ENCODE measurements at regions not wholly inside any gene's neighbourhood (a gene's known extent, or its start where the extent isn't known, plus 50 kb on each side); places are given as distances from the start of the nearest gene placed in this dataset.

- no peak for TF ChIP-seq CTCF (IDR thresholded peaks at IDR 0.05)
- no peak overlapping the region for H3K4me3 ChIP-seq
- no peak for DNase-seq (ENCODE audit: low spot score)
- H3K27ac ChIP-seq, result peak overlapping the region in 1 of 2 donors; percentile 25
These were observed 101.8 kb downstream of the NFKBIZ start for GRCh38 chr3:101950985-101951733.

GRCh38 chr3:101954361-101954760 is 105.0 kb downstream of the NFKBIZ start:
- TF ChIP-seq CTCF (IDR thresholded peaks at IDR 0.05), result no peak
- DNase-seq (ENCODE audit: low spot score), result no peak
- Histone ChIP-seq H3K4me3 (no peak overlapping the region), H3K27ac (no peak overlapping the region)

GRCh38 chr3:101954936-101955335 is 105.6 kb downstream of the NFKBIZ start:
- DNase-seq (ENCODE audit: low spot score), result no peak
- no peak overlapping the region for H3K4me3 ChIP-seq
- TF ChIP-seq CTCF (IDR thresholded peaks at IDR 0.05), result no peak
- no peak overlapping the region for H3K27ac ChIP-seq

GRCh38 chr3:101962055-101962454 is 112.7 kb downstream of the NFKBIZ start:
- Histone ChIP-seq H3K4me3 (no peak overlapping the region), H3K27ac (no peak overlapping the region)
- no peak for TF ChIP-seq CTCF (IDR thresholded peaks at IDR 0.05)
- DNase-seq (ENCODE audit: low spot score), result no peak

- Histone ChIP-seq H3K4me3 (no peak overlapping the region), H3K27ac (peak overlapping the region in 1 of 2 donors; percentile 37)
- no peak for TF ChIP-seq CTCF (IDR thresholded peaks at IDR 0.05)
- no peak for DNase-seq (ENCODE audit: low spot score)
These were observed 114.6 kb downstream of the NFKBIZ start for GRCh38 chr3:101963902-101964362.

GRCh38 chr3:101964861-101965260 is 115.5 kb downstream of the NFKBIZ start:
- Histone ChIP-seq H3K27ac (peak overlapping the region in 1 of 2 donors; percentile 18), H3K4me3 (no peak overlapping the region)
- no peak for TF ChIP-seq CTCF (IDR thresholded peaks at IDR 0.05)
- no peak for DNase-seq (ENCODE audit: low spot score)

- no peak for TF ChIP-seq CTCF (IDR thresholded peaks at IDR 0.05)
- no peak overlapping the region for H3K27ac ChIP-seq
- no peak overlapping the region for H3K4me3 ChIP-seq
- no peak for DNase-seq (ENCODE audit: low spot score)
These were observed 116.9 kb downstream of the NFKBIZ start for GRCh38 chr3:101966226-101966625.
